Keratinocyte (primary cell): ENCODE measurements at regions not wholly inside any gene's neighbourhood (a gene's known extent, or its start where the extent isn't known, plus 50 kb on each side); places are given as distances from the start of the nearest gene placed in this dataset.
A peak's percentile ranks its signal among the peaks of the same experiment; 100 is the strongest.

Experiments used
- DNase-seq: peaks from one replicate; pipeline ENCODE4 v3.0.0-alpha.2; 2011; ENCODE audit warnings: low read depth, missing footprints, low spot score
- FAIRE-seq: peaks from 2 replicates; lab custom pipeline; 2011; peaks lifted over from hg19 to GRCh38; lab: Jason Lieb, UNC
- H2AFZ ChIP-seq: 2 replicates; pipeline ENCODE4 v1.6.0; 2012; ENCODE audit warnings: low read length, control low read depth, inconsistent platforms; ENCODE audit not compliant: control insufficient read depth
- H3K27ac ChIP-seq: 2 replicates; pipeline ENCODE4 v1.5.1; 2011; ENCODE audit warnings: low read length; ENCODE audit not compliant: control insufficient read depth, insufficient read depth
- H3K27me3 ChIP-seq: 3 replicates; pipeline ENCODE4 v1.6.0; 2011; ENCODE audit warnings: low read length; ENCODE audit not compliant: control insufficient read depth, insufficient read depth; ENCODE audit errors: extremely low read depth
- H3K36me3 ChIP-seq, 2 experiments: 2 replicates in 1 of 2; 3 replicates in 1 of 2; pipeline ENCODE4 v1.5.1; 2011; ENCODE audit warnings: low read length in 2 of 2, mild to moderate bottlenecking in 1 of 2; ENCODE audit not compliant: control insufficient read depth in 2 of 2, insufficient read depth in 2 of 2; ENCODE audit errors: extremely low read depth in 1 of 2
- H3K4me1 ChIP-seq: 3 replicates; pipeline ENCODE4 v1.5.1; 2011; ENCODE audit warnings: low read length; ENCODE audit not compliant: control insufficient read depth, insufficient read depth; ENCODE audit errors: extremely low read depth
- H3K4me2 ChIP-seq: 3 replicates; pipeline ENCODE4 v1.6.0; 2011; ENCODE audit warnings: low read depth, low read length; ENCODE audit not compliant: control insufficient read depth, insufficient read depth; ENCODE audit errors: extremely low read depth
- H3K4me3 ChIP-seq, 3 experiments: fragments of 200-600 bp in 1 of 3; sonication (generic) in 1 of 3; 2 replicates in 2 of 3; 3 replicates in 1 of 3; pipeline ENCODE4 v1.5.1; 2011 to 2016; ENCODE audit warnings: low read length in 3 of 3, mild to moderate bottlenecking in 3 of 3, control low read depth in 2 of 3, inconsistent platforms in 1 of 3, low read depth in 1 of 3, mixed read lengths in 1 of 3, mixed run types in 1 of 3, moderate library complexity in 1 of 3; ENCODE audit not compliant: control insufficient read depth in 2 of 3, insufficient read depth in 2 of 3; ENCODE audit errors: extremely low read depth in 1 of 3
- H3K79me2 ChIP-seq: 2 replicates; pipeline ENCODE4 v1.6.0; 2012; ENCODE audit warnings: low read length; ENCODE audit not compliant: control insufficient read depth, insufficient read depth
- H3K9ac ChIP-seq: 3 replicates; pipeline ENCODE4 v1.6.0; 2011; ENCODE audit warnings: low read length; ENCODE audit not compliant: control insufficient read depth, insufficient read depth; ENCODE audit errors: extremely low read depth
- H3K9me1 ChIP-seq: 3 replicates; pipeline ENCODE4 v1.6.0; 2011; ENCODE audit warnings: low read length; ENCODE audit not compliant: control insufficient read depth, insufficient read depth; ENCODE audit errors: extremely low read depth
- H3K9me3 ChIP-seq: 2 replicates; pipeline ENCODE4 v1.5.1; 2012; ENCODE audit warnings: low read depth, low read length; ENCODE audit not compliant: control insufficient read depth
- H4K20me1 ChIP-seq: 3 replicates; pipeline ENCODE4 v1.6.0; 2011; ENCODE audit warnings: low read length; ENCODE audit not compliant: control insufficient read depth, insufficient read depth; ENCODE audit errors: extremely low read depth
- EZH2 ChIP-seq: IDR thresholded peaks from one replicate; pipeline ENCODE4 v1.6.1; 2012; ENCODE audit warnings: inconsistent platforms, mild to moderate bottlenecking, low read length, moderate library complexity
- dilution Hi-C: fragments of 300-500 bp; cut with MboI; formaldehyde crosslinking; loops from one replicate; pipeline ENCODE4 v1.7.0; 2020; ENCODE audit warnings: low sequenced_read_pairs; ENCODE audit not compliant: extremely low pct_ligation_motif_present
- TF ChIP-seq, protein P1 (sequence below), 3 experiments: IDR thresholded peaks in 1 of 3; conservative IDR thresholded peaks in 1 of 3; optimal IDR thresholded peaks in 1 of 3; 2 replicates in 2 of 3; 3 replicates in 1 of 3; pipeline versions ENCODE3 to v1.5.1; 2011; ENCODE audit warnings: low read length in 3 of 3, mild to moderate bottlenecking in 3 of 3, moderate library complexity in 2 of 3, control low read depth in 1 of 3, inconsistent platforms in 1 of 3; ENCODE audit not compliant: insufficient read depth in 2 of 3; ENCODE audit errors: extremely low read depth in 1 of 3

GRCh38 chr1:244271691-244272308 lies 179.9 kb downstream of the ADSS2 start:
- H3K4me1 ChIP-seq: peaks cover 18% of the 10 kb centered on the region
- no peak for FAIRE-seq
- H3K27me3 ChIP-seq: no peaks in the 10 kb centered on the region
- no peaks in the 10 kb centered on the region for H3K79me2 ChIP-seq
- TF ChIP-seq, protein P1, sequence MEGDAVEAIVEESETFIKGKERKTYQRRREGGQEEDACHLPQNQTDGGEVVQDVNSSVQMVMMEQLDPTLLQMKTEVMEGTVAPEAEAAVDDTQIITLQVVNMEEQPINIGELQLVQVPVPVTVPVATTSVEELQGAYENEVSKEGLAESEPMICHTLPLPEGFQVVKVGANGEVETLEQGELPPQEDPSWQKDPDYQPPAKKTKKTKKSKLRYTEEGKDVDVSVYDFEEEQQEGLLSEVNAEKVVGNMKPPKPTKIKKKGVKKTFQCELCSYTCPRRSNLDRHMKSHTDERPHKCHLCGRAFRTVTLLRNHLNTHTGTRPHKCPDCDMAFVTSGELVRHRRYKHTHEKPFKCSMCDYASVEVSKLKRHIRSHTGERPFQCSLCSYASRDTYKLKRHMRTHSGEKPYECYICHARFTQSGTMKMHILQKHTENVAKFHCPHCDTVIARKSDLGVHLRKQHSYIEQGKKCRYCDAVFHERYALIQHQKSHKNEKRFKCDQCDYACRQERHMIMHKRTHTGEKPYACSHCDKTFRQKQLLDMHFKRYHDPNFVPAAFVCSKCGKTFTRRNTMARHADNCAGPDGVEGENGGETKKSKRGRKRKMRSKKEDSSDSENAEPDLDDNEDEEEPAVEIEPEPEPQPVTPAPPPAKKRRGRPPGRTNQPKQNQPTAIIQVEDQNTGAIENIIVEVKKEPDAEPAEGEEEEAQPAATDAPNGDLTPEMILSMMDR (optimal IDR thresholded peaks at IDR 0.05 in 1 of 3, IDR thresholded peaks at IDR 0.05 in 1 of 3, conservative IDR thresholded peaks at IDR 0.05 in 1 of 3; ENCODE audit: extremely low read depth in 1 of 3, insufficient read depth in 2 of 3, low read length in 3 of 3): no peak
- TF ChIP-seq EZH2: no peak
- dilution Hi-C loops: no loop called here
- H3K4me3 ChIP-seq: no peak overlapping the region
- H3K27ac ChIP-seq: no peak overlapping the region
- no peak overlapping the region for H2AFZ ChIP-seq
- H3K36me3 ChIP-seq: no peaks in the 10 kb centered on the region
- H3K9me1 ChIP-seq: no peaks in the 10 kb centered on the region
- peaks cover 3% of the 10 kb centered on the region for H3K9me3 ChIP-seq
- no peak overlapping the region for H3K9ac ChIP-seq
- no peak overlapping the region for H3K4me2 ChIP-seq
- DNase-seq: no peak
- no peaks in the 10 kb centered on the region for H4K20me1 ChIP-seq

DNA sequence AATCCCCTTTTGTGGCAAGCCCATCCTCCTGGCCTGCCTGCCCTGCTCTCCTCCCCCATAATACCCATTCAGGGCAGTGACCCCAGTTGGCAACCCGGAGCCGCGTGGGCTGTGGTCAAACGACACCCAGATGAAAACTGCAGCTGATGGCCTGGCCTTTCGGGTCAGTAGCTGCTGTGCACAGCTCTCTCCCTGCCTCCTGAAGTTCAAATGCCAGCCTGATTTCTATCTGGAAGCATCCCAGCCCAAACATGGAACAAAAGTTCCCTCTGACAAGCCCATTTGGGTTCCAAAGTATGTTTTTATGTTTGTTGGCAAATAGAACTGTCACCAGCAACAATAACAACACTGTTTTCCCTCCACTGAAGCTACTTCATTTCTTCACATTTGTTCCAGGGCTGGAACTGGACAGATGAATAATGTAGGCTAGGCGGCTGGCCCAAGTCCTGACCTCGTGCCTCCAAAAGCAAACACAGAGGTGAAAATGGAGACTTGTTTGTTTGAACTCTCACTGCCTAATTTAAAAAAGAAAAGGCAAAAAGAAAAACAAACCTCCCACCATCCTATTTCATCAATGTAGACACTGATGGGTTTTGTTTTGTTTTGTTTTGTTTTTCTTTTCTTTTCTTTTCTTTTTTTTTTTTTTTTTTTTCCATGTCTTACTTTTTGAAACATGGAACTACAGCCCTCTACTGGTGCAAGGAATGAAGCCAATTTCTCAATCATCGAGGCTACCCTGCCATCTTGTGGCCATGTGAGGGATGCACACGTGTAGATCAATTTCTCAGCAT lies 179.0 kb downstream of the ADSS2 start:
- H3K27ac ChIP-seq: peak overlapping the region; percentile 79
- dilution Hi-C loops: no loop called here
- H3K9me1 ChIP-seq: no peaks in the 10 kb centered on the region
- FAIRE-seq (peak; percentile 82), DNase-seq (peak; percentile 58)
- no peaks in the 10 kb centered on the region for H3K79me2 ChIP-seq
- no peak overlapping the region for H2AFZ ChIP-seq
- no peaks in the 10 kb centered on the region for H3K27me3 ChIP-seq
- H4K20me1 ChIP-seq: no peaks in the 10 kb centered on the region
- TF ChIP-seq, protein P1 (optimal IDR thresholded peaks at IDR 0.05 in 1 of 3, IDR thresholded peaks at IDR 0.05 in 1 of 3, conservative IDR thresholded peaks at IDR 0.05 in 1 of 3; ENCODE audit: extremely low read depth in 1 of 3, insufficient read depth in 2 of 3, low read length in 3 of 3): peak; percentile 85 to 99 (median 97)
- TF ChIP-seq EZH2: no peak
- no peak overlapping the region for H3K9ac ChIP-seq
- H3K4me2 ChIP-seq: peak overlapping the region; percentile 86
- H3K4me3 ChIP-seq: no peak overlapping the region
- H3K9me3 ChIP-seq: peaks cover 3% of the 10 kb centered on the region
- peaks cover 18% of the 10 kb centered on the region for H3K4me1 ChIP-seq
- H3K36me3 ChIP-seq: no peaks in the 10 kb centered on the region
